A549 (cell line): ENCODE measurements at regions not wholly inside any gene's neighbourhood (a gene's known extent, or its start where the extent isn't known, plus 50 kb on each side); places are given as distances from the start of the nearest gene placed in this dataset.

Experiments used
- ATAC-seq, 2 experiments: fragments of 200-7000 bp in 1 of 2; fragments of >200 bp in 1 of 2; cut with Nextera tagmentation in 1 of 2; cut with Tn5 transposase in 1 of 2; 3 replicates each; pipeline versions ENCODE4 v1.8.0 to v1.9.1; 2018 to 2020; ENCODE audit warnings: mild to moderate bottlenecking in 1 of 2, moderate library complexity in 1 of 2
- CTCF ChIA-PET: fragments of 300-600 bp; sonication (Branson Sonifier 250); formaldehyde crosslinking; extraction: SDS; loops from one replicate; lab custom pipeline; 2021; ENCODE audit warnings: antibody characterized with exemption, inconsistent platforms; lab: Yijun Ruan, JAX
- POLR2A ChIA-PET: fragments of 350-600 bp; formaldehyde crosslinking; extraction: SDS; loops from one replicate; lab custom pipeline; 2021; ENCODE audit warnings: antibody characterized with exemption, inconsistent platforms; lab: Yijun Ruan, JAX
- DNase-seq, 2 experiments: peaks; one replicate each; pipeline versions ENCODE4 v3.0.0 to v3.0.0-alpha.2; 2011 to 2016; ENCODE audit warnings: low read depth in 1 of 2, low spot score in 1 of 2
- FAIRE-seq: peaks from 2 replicates; lab custom pipeline; 2011; peaks lifted over from hg19 to GRCh38; lab: Jason Lieb, UNC
- H3K27ac ChIP-seq, 2 experiments: fragments of >200 bp; sonication (Bioruptor Twin); formaldehyde crosslinking; 3 replicates each; pipeline ENCODE4 v1.5.1; 2016 to 2017
- H3K4me1 ChIP-seq: fragments of >200 bp; sonication (Bioruptor Twin); formaldehyde crosslinking; 3 replicates; pipeline ENCODE4 v1.6.1; 2016
- H3K4me2 ChIP-seq: fragments of >200 bp; sonication (Bioruptor Twin); formaldehyde crosslinking; 3 replicates; pipeline ENCODE4 v1.6.1; 2016
- H3K4me3 ChIP-seq: fragments of >200 bp; sonication (Bioruptor Twin); formaldehyde crosslinking; 3 replicates; pipeline ENCODE4 v1.5.1; 2016
- H3K9me3 ChIP-seq: fragments of >200 bp; sonication (Bioruptor Twin); formaldehyde crosslinking; 3 replicates; pipeline ENCODE4 v1.6.1; 2016
- ATOH8 ChIP-seq: fragments of 250-450 bp; sonication (Bioruptor Pico); IDR thresholded peaks from 2 replicates; pipeline ENCODE4 v1.5.0; 2020; ENCODE audit warnings: low read depth, mild to moderate bottlenecking, moderate library complexity
- CBX2 ChIP-seq: fragments of 200-600 bp; sonication (generic); IDR thresholded peaks from 2 replicates; pipeline ENCODE4 v1.6.1; 2016; ENCODE audit warnings: low read depth, mild to moderate bottlenecking, borderline replicate concordance
- CBX8 ChIP-seq: fragments of 200-600 bp; sonication (generic); IDR thresholded peaks from 2 replicates; pipeline ENCODE4 v1.6.1; 2016
- CHD2 ChIP-seq: fragments of 150-350 bp; IDR thresholded peaks from 2 replicates; pipeline ENCODE4 v1.6.1; 2014; ENCODE audit warnings: low read length; ENCODE audit not compliant: partially characterized antibody
- CTCF ChIP-seq: fragments of >200 bp; sonication (Bioruptor Twin); formaldehyde crosslinking; IDR thresholded peaks from 3 replicates; pipeline ENCODE4 v1.5.1; 2016
- EHMT2 ChIP-seq: fragments of 200-600 bp; sonication (generic); IDR thresholded peaks from 2 replicates; pipeline ENCODE4 v1.6.1; 2016; ENCODE audit warnings: antibody characterized with exemption, low read depth, mild to moderate bottlenecking, moderate library complexity
- EP300 ChIP-seq, 2 experiments: fragments of >200 bp; sonication (Bioruptor Twin); formaldehyde crosslinking; IDR thresholded peaks; 2 replicates in 1 of 2; 3 replicates in 1 of 2; pipeline ENCODE4 v1.6.1; 2016 to 2017
- FOXS1 ChIP-seq: fragments of 250-450 bp; sonication (Bioruptor Pico); IDR thresholded peaks from 2 replicates; pipeline ENCODE4 v1.5.0; 2020; ENCODE audit warnings: mild to moderate bottlenecking, moderate library complexity
- GATA3 ChIP-seq: IDR thresholded peaks from 2 replicates; pipeline ENCODE4 v1.6.1; 2012; ENCODE audit warnings: borderline replicate concordance
- HDAC2 ChIP-seq: fragments of 200-600 bp; sonication (generic); IDR thresholded peaks from 2 replicates; pipeline ENCODE4 v1.6.1; 2016
- HES2 ChIP-seq: fragments of >200 bp; sonication (Bioruptor Twin); formaldehyde crosslinking; IDR thresholded peaks from 2 replicates; pipeline ENCODE4 v1.6.1; 2016
- HEYL ChIP-seq: fragments of 250-450 bp; sonication (Bioruptor Pico); IDR thresholded peaks from 2 replicates; pipeline ENCODE4 v1.8.0; 2021; ENCODE audit warnings: mild to moderate bottlenecking, moderate library complexity
- HMGXB4 ChIP-seq: fragments of 250-450 bp; sonication (Bioruptor Pico); IDR thresholded peaks from 2 replicates; pipeline ENCODE4 v1.5.0; 2021; ENCODE audit warnings: mild to moderate bottlenecking, moderate library complexity, borderline replicate concordance
- HOXA7 ChIP-seq: fragments of 250-450 bp; sonication (Bioruptor Pico); IDR thresholded peaks from 2 replicates; pipeline ENCODE4 v1.5.0; 2020; ENCODE audit warnings: mild to moderate bottlenecking, moderate library complexity
- JUNB ChIP-seq: fragments of >200 bp; sonication (Bioruptor Twin); formaldehyde crosslinking; IDR thresholded peaks from 2 replicates; pipeline ENCODE4 v1.6.1; 2016
- KDM5A ChIP-seq: fragments of 200-600 bp; sonication (generic); IDR thresholded peaks from 2 replicates; pipeline ENCODE4 v1.6.1; 2016; ENCODE audit warnings: antibody characterized with exemption, mild to moderate bottlenecking
- MAX ChIP-seq: IDR thresholded peaks from 2 replicates; pipeline ENCODE4 v1.6.1; 2012
- NFE2L2 ChIP-seq: fragments of 150-350 bp; conservative IDR thresholded peaks from 2 replicates; pipeline ENCODE4 v1.6.1; 2014; ENCODE audit warnings: low read length
- NR3C1 ChIP-seq: fragments of >200 bp; sonication (Bioruptor Twin); formaldehyde crosslinking; IDR thresholded peaks from 3 replicates; pipeline ENCODE4 v1.6.1; 2017
- PBX3 ChIP-seq: IDR thresholded peaks from 2 replicates; pipeline ENCODE4 v1.6.1; 2012
- PHF8 ChIP-seq: fragments of 200-600 bp; sonication (generic); IDR thresholded peaks from 2 replicates; pipeline ENCODE4 v1.6.1; 2016; ENCODE audit warnings: low read depth, mild to moderate bottlenecking, antibody characterized with exemption, moderate library complexity, borderline replicate concordance
- RARB ChIP-seq: fragments of 250-450 bp; sonication (Bioruptor Pico); IDR thresholded peaks from 2 replicates; pipeline ENCODE4 v1.8.0; 2021; ENCODE audit warnings: mild to moderate bottlenecking, moderate library complexity
- SMC3 ChIP-seq: fragments of >200 bp; sonication (Bioruptor Twin); formaldehyde crosslinking; IDR thresholded peaks from 3 replicates; pipeline ENCODE4 v1.6.1; 2018; ENCODE audit warnings: inconsistent platforms
- TFCP2L1 ChIP-seq: fragments of 250-450 bp; sonication (Bioruptor Pico); IDR thresholded peaks from 2 replicates; pipeline ENCODE4 v1.5.0; 2021; ENCODE audit warnings: mild to moderate bottlenecking
- ZNF302 ChIP-seq: fragments of 250-450 bp; sonication (Bioruptor Pico); IDR thresholded peaks from 2 replicates; pipeline ENCODE4 v1.9.0; 2021; ENCODE audit warnings: inconsistent platforms, mild to moderate bottlenecking, moderate library complexity
- WGBS: methylation state at CpG from one replicate; pipeline ENCODE4 v1.1.6; 2017; ENCODE audit errors: missing lambda C conversion rate; 5-methylcytosine and 5-hydroxymethylcytosine counted together
- TF ChIP-seq, protein P1 (sequence below): fragments of 450-650 bp; IDR thresholded peaks from 2 replicates; pipeline ENCODE4 v1.6.1; 2014; ENCODE audit warnings: antibody characterized with exemption
- TF ChIP-seq, protein P2 (sequence below): IDR thresholded peaks from 2 replicates; pipeline ENCODE4 v1.6.1; 2012; ENCODE audit warnings: low read depth, borderline replicate concordance

DNA sequence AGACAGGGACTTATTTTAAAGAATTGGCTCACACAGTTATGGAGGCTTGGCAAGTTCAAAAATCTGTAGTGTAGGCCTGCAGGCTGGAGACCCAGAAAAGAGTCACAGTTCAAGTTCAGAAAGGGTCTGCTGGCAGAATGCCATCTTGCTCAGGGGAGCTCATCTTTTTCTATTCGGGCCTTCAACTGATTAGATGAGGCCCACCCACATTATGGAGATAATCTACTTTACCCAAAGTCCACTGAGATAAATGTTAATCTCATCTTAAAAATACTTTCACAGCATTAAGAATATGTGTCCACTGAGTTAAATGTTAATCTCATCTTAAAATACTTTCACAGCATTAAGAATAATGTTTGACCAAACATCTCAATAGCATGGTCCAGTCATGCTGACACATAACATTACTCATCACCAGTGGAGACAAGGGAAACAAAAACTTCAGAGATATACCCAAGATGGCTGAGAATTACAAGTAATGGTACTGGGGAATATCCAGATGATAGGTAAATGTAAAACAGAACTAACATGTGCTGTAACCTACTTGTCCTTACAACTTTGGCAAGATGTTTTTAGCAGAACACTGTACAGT lies 74.3 kb upstream of the STAC start:
- Histone ChIP-seq H3K4me3 (no peak overlapping the region), H3K9me3 (no peaks in the 10 kb centered on the region), H3K4me2 (no peak overlapping the region)
- FAIRE-seq (no peak), ATAC-seq (no peak)
- POLR2A ChIA-PET = no interaction called here
- TF ChIP-seq, protein P1, sequence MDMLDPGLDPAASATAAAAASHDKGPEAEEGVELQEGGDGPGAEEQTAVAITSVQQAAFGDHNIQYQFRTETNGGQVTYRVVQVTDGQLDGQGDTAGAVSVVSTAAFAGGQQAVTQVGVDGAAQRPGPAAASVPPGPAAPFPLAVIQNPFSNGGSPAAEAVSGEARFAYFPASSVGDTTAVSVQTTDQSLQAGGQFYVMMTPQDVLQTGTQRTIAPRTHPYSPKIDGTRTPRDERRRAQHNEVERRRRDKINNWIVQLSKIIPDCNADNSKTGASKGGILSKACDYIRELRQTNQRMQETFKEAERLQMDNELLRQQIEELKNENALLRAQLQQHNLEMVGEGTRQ = no peak
- no peak for TF ChIP-seq CHD2
- TF ChIP-seq, protein P2, sequence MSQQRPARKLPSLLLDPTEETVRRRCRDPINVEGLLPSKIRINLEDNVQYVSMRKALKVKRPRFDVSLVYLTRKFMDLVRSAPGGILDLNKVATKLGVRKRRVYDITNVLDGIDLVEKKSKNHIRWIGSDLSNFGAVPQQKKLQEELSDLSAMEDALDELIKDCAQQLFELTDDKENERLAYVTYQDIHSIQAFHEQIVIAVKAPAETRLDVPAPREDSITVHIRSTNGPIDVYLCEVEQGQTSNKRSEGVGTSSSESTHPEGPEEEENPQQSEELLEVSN = no peak
- TF ChIP-seq CBX2 = no peak
- no peak for TF ChIP-seq GATA3
- no peak for TF ChIP-seq RARB (CRISPR knock-in tag)
- TF ChIP-seq NFE2L2 = no peak
- no peak for TF ChIP-seq PHF8
- no peak for TF ChIP-seq PBX3
- no peak for TF ChIP-seq JUNB
- TF ChIP-seq HES2 = no peak
- TF ChIP-seq EHMT2 = no peak
- TF ChIP-seq HEYL (CRISPR knock-in tag) = no peak
- no peak for TF ChIP-seq KDM5A
- no peak for TF ChIP-seq SMC3
- TF ChIP-seq, all 56 proteins: peak for 0
- WGBS = 0% methylated on average over 1 of the region's 1 CpG
- no peaks in the 10 kb centered on the region for H3K4me1 ChIP-seq
- H3K27ac ChIP-seq = no peak overlapping the region
- no peak for DNase-seq
- CTCF ChIA-PET = interaction anchor here (0.8 kb wide), 1 partner anchor 24 kb away, joined by 3 read pairs; no protein-coding TSS in a partner anchor

DNA sequence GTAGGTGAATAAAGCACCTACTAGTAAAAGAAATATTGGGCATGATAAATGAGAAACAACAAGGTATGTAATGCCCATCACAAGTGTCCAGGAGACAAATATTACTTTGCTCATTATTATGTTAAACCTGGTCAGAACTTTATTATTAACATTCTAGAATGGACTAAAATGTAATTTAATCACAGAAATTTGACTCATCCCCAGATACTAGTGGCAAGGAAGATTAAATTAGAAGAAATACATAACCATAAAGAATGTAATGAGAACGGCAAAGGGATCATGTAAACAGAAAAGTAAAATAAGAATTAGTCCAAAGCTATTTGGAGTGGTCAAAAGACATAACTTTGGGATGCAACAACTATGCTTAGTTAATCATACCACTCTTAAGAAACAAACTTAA lies 71.2 kb upstream of the STAC start:
- WGBS = 26% methylated on average over 1 of the region's 1 CpG
- H3K4me1 ChIP-seq = no peaks in the 10 kb centered on the region
- POLR2A ChIA-PET = no interaction called here

DNA sequence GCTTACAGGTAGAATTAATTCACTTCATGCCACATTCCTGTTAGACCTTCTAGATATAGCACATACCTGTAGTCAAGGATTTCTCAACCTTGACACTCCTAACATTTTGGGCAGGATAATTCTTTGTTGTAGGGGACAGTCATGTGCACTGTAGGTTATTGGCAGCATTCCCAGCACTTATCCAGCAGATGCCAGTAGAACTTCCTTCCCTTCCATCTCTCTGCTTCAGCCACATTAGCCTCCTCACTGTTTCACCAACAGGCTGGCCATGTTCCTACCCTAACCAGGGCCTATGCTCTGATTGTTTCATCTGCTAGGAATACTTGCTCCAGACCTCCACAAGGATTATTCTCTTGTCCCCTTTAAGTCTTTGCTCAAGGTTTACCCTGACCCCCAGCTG lies 68.0 kb upstream of the STAC start:
- no peak overlapping the region for H3K4me3 ChIP-seq
- H3K4me2 ChIP-seq = no peak overlapping the region
- DNase-seq = no peak
- H3K4me1 ChIP-seq = no peaks in the 10 kb centered on the region
- no peak overlapping the region for H3K27ac ChIP-seq
- POLR2A ChIA-PET = no interaction called here
- H3K9me3 ChIP-seq = no peaks in the 10 kb centered on the region
- no peak for FAIRE-seq
- CTCF ChIA-PET = interaction anchor here (0.6 kb wide), 1 partner anchor 1474 kb away, joined by 3 read pairs; no protein-coding TSS in a partner anchor
- ATAC-seq = no peak
- TF ChIP-seq NR3C1 = no peak
- no peak for TF ChIP-seq TFCP2L1
- TF ChIP-seq HDAC2 = no peak
- TF ChIP-seq, protein P1 = no peak
- no peak for TF ChIP-seq HEYL (CRISPR knock-in tag)
- TF ChIP-seq JUNB = no peak
- no peak for TF ChIP-seq HMGXB4
- TF ChIP-seq CBX2 = no peak
- no peak for TF ChIP-seq RARB (CRISPR knock-in tag)
- TF ChIP-seq MAX = no peak
- no peak for TF ChIP-seq CTCF
- TF ChIP-seq PHF8 = no peak
- no peak for TF ChIP-seq EP300 (IDR thresholded peaks at IDR 0.05)
- TF ChIP-seq CBX8 = no peak

More for the DNA sequence above, 71.2 kb upstream of the STAC start:
- TF ChIP-seq HOXA7 (CRISPR knock-in tag) (no peak), ATOH8 (CRISPR knock-in tag) (no peak), ZNF302 (CRISPR knock-in tag) (no peak), FOXS1 (no peak), NR3C1 (no peak)
- Histone ChIP-seq H3K4me3 (no peak overlapping the region), H3K27ac (no peak overlapping the region), H3K9me3 (no peaks in the 10 kb centered on the region), H3K4me2 (no peak overlapping the region)
- FAIRE-seq = no peak
- CTCF ChIA-PET = no interaction called here
- no peak for ATAC-seq
- no peak for DNase-seq
